HepG2 (cell line): ENCODE measurements at regions not wholly inside any gene's neighbourhood (a gene's known extent, or its start where the extent isn't known, plus 50 kb on each side); places are given as distances from the start of the nearest gene placed in this dataset.

Source experiments
- ATAC-seq: fragments of 200-7000 bp; cut with Tn5 transposase; 3 replicates; pipeline ENCODE4 v1.9.1; 2020; ENCODE audit warnings: mild to moderate bottlenecking, moderate library complexity
- BruUV-seq: library from RNA; stranded (reverse); fragments of 400-500 nt; replicated peaks from 2 replicates; lab custom pipeline; 2021; lab: Mats Ljungman, UMichigan
- CTCF ChIA-PET: fragments of 300-600 bp; formaldehyde crosslinking; extraction: SDS; loops from one replicate; lab custom pipeline; 2021; ENCODE audit warnings: low total read pairs, inconsistent platforms, low intra/inter-chr PET ratio; lab: Yijun Ruan, JAX
- POLR2A ChIA-PET: fragments of 350-600 bp; sonication (Branson Sonifier 250); formaldehyde crosslinking; loops from one replicate; lab custom pipeline; 2020; ENCODE audit warnings: antibody characterized with exemption, inconsistent platforms; lab: Yijun Ruan, JAX
- DNase-seq: peaks from one replicate; pipeline ENCODE4 v3.0.0-alpha.2; 2015; ENCODE audit warnings: low spot score
- FAIRE-seq: peaks from 3 replicates; lab custom pipeline; 2011; peaks lifted over from hg19 to GRCh38; lab: Jason Lieb, UNC
- H2AFZ ChIP-seq: one replicate; pipeline ENCODE4 v1.6.1; 2011; ENCODE audit warnings: low read length, inconsistent platforms
- H3K27ac ChIP-seq: fragments of 300-600 bp; 3 replicates; pipeline ENCODE4 v1.8.0; 2011; ENCODE audit warnings: mixed run types, mild to moderate bottlenecking, mixed read lengths, low read length, inconsistent platforms; ENCODE audit not compliant: insufficient read depth; ENCODE audit errors: extremely low read length
- H3K27me3 ChIP-seq, 2 experiments: fragments of 200-600 bp in 1 of 2; 2 replicates in 1 of 2; 3 replicates in 1 of 2; pipeline versions ENCODE4 v1.6.0 to v1.8.0; 2011; ENCODE audit warnings: low read length in 2 of 2, mild to moderate bottlenecking in 2 of 2, moderate library complexity in 2 of 2, inconsistent platforms in 1 of 2; ENCODE audit not compliant: insufficient read depth in 2 of 2, control insufficient read depth in 1 of 2
- H3K36me3 ChIP-seq, 2 experiments: fragments of 200-600 bp in 1 of 2; replicated peaks in 1 of 2; 2 replicates in 1 of 2; 3 replicates in 1 of 2; pipeline versions ENCODE4 v1.5.1 to v1.8.0; 2011; ENCODE audit warnings: low read length in 2 of 2, inconsistent platforms in 1 of 2; ENCODE audit not compliant: insufficient read depth in 2 of 2, control insufficient read depth in 1 of 2
- H3K4me1 ChIP-seq: 2 replicates; pipeline ENCODE4 v1.5.1; 2012; ENCODE audit warnings: low read length, inconsistent platforms; ENCODE audit not compliant: insufficient read depth
- H3K4me2 ChIP-seq: 2 replicates; pipeline ENCODE4 v1.6.0; 2011; ENCODE audit warnings: low read depth, low read length, inconsistent platforms
- H3K4me3 ChIP-seq, 3 experiments: fragments of 200-600 bp in 1 of 3; sonication (generic), shearing (Covaris generic) in 1 of 3; replicated peaks in 1 of 3; 2 replicates each; pipeline ENCODE4 v1.5.1; 2011 to 2016; ENCODE audit warnings: low read length in 3 of 3, inconsistent platforms in 2 of 3, low read depth in 2 of 3, mild to moderate bottlenecking in 2 of 3, control low read depth in 1 of 3, mixed read lengths in 1 of 3; ENCODE audit not compliant: insufficient read depth in 1 of 3
- H3K79me2 ChIP-seq: one replicate; pipeline ENCODE4 v1.6.1; 2011; ENCODE audit warnings: low read length, inconsistent platforms; ENCODE audit not compliant: insufficient read depth
- H3K9ac ChIP-seq: 2 replicates; pipeline ENCODE4 v1.6.0; 2011; ENCODE audit warnings: mild to moderate bottlenecking, low read depth, low read length, inconsistent platforms; ENCODE audit not compliant: insufficient read depth
- H3K9me3 ChIP-seq: 2 replicates; pipeline ENCODE4 v1.5.1; 2012; ENCODE audit warnings: mild to moderate bottlenecking, low read length
- H4K20me1 ChIP-seq: 2 replicates; pipeline ENCODE4 v1.6.0; 2011; ENCODE audit warnings: inconsistent platforms, mild to moderate bottlenecking, low read length, moderate library complexity; ENCODE audit not compliant: insufficient read depth
- BHLHE40 ChIP-seq: IDR thresholded peaks from 2 replicates; pipeline ENCODE4 v1.6.1; 2011; ENCODE audit warnings: low read length, improper control_type of control experiment
- HIC2 ChIP-seq: sonication (generic); formaldehyde crosslinking; IDR thresholded peaks from 2 replicates; pipeline ENCODE4 v1.9.0; 2022; ENCODE audit warnings: low read depth, missing genetic modification reagents
- HOMEZ ChIP-seq: IDR thresholded peaks from 2 replicates; pipeline ENCODE4 v1.6.1; 2016; ENCODE audit warnings: low read depth
- MAX ChIP-seq: IDR thresholded peaks from 2 replicates; pipeline ENCODE4 v1.6.1; 2012; ENCODE audit warnings: inconsistent platforms
- SNRNP70 ChIP-seq: fragments of 200-400 bp; formaldehyde crosslinking; IDR thresholded peaks from 2 replicates; pipeline ENCODE4 v1.6.1; 2017; ENCODE audit warnings: mild to moderate bottlenecking, low read depth, low read length, moderate library complexity
- ZBTB34 ChIP-seq: sonication (generic); formaldehyde crosslinking; IDR thresholded peaks from 2 replicates; pipeline ENCODE4 v1.8.0; 2022; ENCODE audit warnings: mild to moderate bottlenecking, missing genetic modification reagents
- ZNF589 ChIP-seq: sonication (generic); formaldehyde crosslinking; conservative IDR thresholded peaks from 2 replicates; pipeline ENCODE4 v1.8.0; 2022; ENCODE audit warnings: mild to moderate bottlenecking, moderate library complexity, missing genetic modification reagents
- WGBS: methylation state at CpG from one replicate; pipeline ENCODE4 v1.1.6; 2017; ENCODE audit warnings: low lambda C conversion rate; 5-methylcytosine and 5-hydroxymethylcytosine counted together
- in situ Hi-C: cut with HindIII; loops from 2 replicates; pipeline ENCODE4 v1.10.0; 2017; ENCODE audit warnings: low pct_unique_long_range_greater_than_20kb; ENCODE audit not compliant: extremely low pct_ligation_motif_present
- intact Hi-C: fragments of 100-400 bp; cut with micrococcal nuclease; formaldehyde crosslinking; loops from one replicate; pipeline ENCODE4 v1.10.0; 2022; ENCODE audit not compliant: unreplicated experiment

- Histone ChIP-seq H3K9ac (no peak overlapping the region), H3K79me2 (no peaks in the 10 kb centered on the region)
- no TSS peak for BruUV-seq
- no peak for TF ChIP-seq BHLHE40
- no peak for TF ChIP-seq HIC2 (CRISPR knock-in tag)
- no peak for TF ChIP-seq SNRNP70
- TF ChIP-seq ZBTB34: no peak
- TF ChIP-seq MAX: no peak
- TF ChIP-seq HOMEZ (CRISPR knock-in tag): no peak
- TF ChIP-seq ZNF589 (CRISPR knock-in tag): no peak
- TF ChIP-seq, all 625 proteins: peak for 0
- Histone ChIP-seq H3K4me3 (no peak overlapping the region), H4K20me1 (no peaks in the 10 kb centered on the region), H3K27ac (no peak overlapping the region), H2AFZ (no peak overlapping the region), H3K4me2 (no peak overlapping the region), H3K9me3 (no peaks in the 10 kb centered on the region), H3K4me1 (no peaks in the 10 kb centered on the region), H3K36me3 (no peaks in the 10 kb centered on the region), H3K27me3 (no peaks in the 10 kb centered on the region)
- no peak for ATAC-seq
- ChIA-PET POLR2A (no interaction called here), CTCF (no interaction called here)
- in situ Hi-C loops (no loop called here), intact Hi-C loops (no loop called here)
- 0% methylated on average over 2 of the region's 2 CpGs for WGBS
- no peak for FAIRE-seq
- no peak for DNase-seq
Measured at GRCh38 chr13:68199271-68199670, 969.1 kb upstream of the PCDH9 start.
